ENCODE measurements at regions not wholly inside any gene's neighbourhood (a gene's known extent, or its start where the extent isn't known, plus 50 kb on each side); places are given as distances from the start of the nearest gene placed in this dataset.

DNA sequence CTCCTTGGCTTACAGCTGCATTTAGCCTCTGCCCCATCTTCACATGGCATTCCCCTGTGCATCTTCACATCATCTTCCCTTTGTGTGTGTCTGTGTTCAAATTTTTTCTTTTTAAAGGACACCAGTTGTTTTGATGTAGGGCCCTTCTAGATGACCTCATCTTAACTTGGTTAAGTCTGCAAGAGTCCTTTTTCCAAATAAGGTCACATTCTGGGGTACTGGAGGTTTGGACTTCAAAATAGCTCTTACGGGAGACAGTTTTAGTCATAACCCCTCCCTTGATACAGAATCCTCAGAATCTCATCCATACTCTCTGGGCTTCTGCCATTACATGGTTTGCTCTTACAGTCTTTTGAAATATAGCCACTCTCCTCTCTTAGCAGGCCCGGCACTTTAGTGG lies 231.5 kb upstream of the ATP6AP2 start:
- Mint-ChIP-seq H3K4me1 (ENCODE audit: low read depth) (no peaks in the 10 kb centered on the region), H3K27me3 (ENCODE audit: low read depth) (no peaks in the 10 kb centered on the region), H3K9me3 (ENCODE audit: low read depth) (peaks cover 35% of the 10 kb centered on the region), H3K4me3 (ENCODE audit: unreplicated experiment) (no peak overlapping the region), H3K27ac (ENCODE audit: unreplicated experiment) (no peak overlapping the region), H3K36me3 (ENCODE audit: low read depth) (no peaks in the 10 kb centered on the region)
- DNase-seq (ENCODE audit: low spot score): no peak
- TF ChIP-seq, protein P1, sequence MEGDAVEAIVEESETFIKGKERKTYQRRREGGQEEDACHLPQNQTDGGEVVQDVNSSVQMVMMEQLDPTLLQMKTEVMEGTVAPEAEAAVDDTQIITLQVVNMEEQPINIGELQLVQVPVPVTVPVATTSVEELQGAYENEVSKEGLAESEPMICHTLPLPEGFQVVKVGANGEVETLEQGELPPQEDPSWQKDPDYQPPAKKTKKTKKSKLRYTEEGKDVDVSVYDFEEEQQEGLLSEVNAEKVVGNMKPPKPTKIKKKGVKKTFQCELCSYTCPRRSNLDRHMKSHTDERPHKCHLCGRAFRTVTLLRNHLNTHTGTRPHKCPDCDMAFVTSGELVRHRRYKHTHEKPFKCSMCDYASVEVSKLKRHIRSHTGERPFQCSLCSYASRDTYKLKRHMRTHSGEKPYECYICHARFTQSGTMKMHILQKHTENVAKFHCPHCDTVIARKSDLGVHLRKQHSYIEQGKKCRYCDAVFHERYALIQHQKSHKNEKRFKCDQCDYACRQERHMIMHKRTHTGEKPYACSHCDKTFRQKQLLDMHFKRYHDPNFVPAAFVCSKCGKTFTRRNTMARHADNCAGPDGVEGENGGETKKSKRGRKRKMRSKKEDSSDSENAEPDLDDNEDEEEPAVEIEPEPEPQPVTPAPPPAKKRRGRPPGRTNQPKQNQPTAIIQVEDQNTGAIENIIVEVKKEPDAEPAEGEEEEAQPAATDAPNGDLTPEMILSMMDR (IDR thresholded peaks at IDR 0.05): no peak

DNA sequence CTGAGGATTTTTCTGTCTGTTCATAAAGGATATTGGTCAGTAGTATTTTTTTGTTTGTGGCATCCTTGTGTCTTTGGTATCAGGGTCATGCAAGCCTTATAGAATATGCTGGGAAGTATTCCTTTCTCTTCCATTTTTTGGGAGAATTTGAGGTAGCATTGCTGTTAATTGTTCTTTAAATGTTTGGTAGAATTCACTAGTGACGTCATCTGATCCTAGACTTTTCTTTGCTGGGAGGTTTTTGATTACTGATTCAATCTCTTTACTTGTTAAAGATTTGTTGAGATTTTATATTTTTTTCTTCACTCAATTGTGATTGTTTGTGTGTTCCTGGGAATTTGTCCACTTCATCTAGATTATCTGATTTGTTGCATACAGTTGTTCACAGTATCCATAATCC lies 234.4 kb upstream of the ATP6AP2 start:
- peaks cover 37% of the 10 kb centered on the region for H3K9me3 Mint-ChIP-seq (ENCODE audit: low read depth)
- H3K36me3 Mint-ChIP-seq (ENCODE audit: low read depth): no peaks in the 10 kb centered on the region
- no peak overlapping the region for H3K4me3 Mint-ChIP-seq (ENCODE audit: unreplicated experiment)
- no peak overlapping the region for H3K27ac Mint-ChIP-seq (ENCODE audit: unreplicated experiment)
- no peak for DNase-seq (ENCODE audit: low spot score)
- H3K4me1 Mint-ChIP-seq (ENCODE audit: low read depth): no peaks in the 10 kb centered on the region
- TF ChIP-seq, protein P1 (IDR thresholded peaks at IDR 0.05): no peak
- H3K27me3 Mint-ChIP-seq (ENCODE audit: low read depth): no peaks in the 10 kb centered on the region

DNA sequence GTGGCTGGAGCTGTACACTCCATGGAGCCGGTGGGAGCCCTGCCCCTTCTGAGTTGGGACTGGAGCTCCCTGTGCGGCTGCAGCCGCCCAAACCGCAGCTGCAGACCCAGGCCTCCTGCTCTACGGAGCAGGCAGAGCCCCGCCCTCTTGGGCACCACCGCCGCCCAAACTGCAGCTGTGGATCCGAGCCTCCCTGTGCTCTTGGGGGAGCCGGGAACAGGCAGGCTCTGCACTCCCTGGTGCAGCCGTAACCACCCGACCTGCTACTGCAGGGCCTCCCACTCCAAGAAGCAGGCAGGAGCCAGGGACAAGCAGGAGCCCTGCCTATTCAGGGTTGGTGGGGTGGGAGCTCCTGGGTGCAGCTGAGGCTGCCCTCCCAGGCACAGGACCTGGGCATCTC lies 237.5 kb upstream of the ATP6AP2 start:
- H3K4me3 Mint-ChIP-seq (ENCODE audit: unreplicated experiment): no peak overlapping the region
- H3K27ac Mint-ChIP-seq (ENCODE audit: unreplicated experiment): no peak overlapping the region
- no peaks in the 10 kb centered on the region for H3K36me3 Mint-ChIP-seq (ENCODE audit: low read depth)
- H3K4me1 Mint-ChIP-seq (ENCODE audit: low read depth): no peaks in the 10 kb centered on the region
- H3K9me3 Mint-ChIP-seq (ENCODE audit: low read depth): peaks cover 36% of the 10 kb centered on the region
- no peaks in the 10 kb centered on the region for H3K27me3 Mint-ChIP-seq (ENCODE audit: low read depth)
- TF ChIP-seq, protein P1 (IDR thresholded peaks at IDR 0.05): no peak
- no peak for DNase-seq (ENCODE audit: low spot score)

DNA sequence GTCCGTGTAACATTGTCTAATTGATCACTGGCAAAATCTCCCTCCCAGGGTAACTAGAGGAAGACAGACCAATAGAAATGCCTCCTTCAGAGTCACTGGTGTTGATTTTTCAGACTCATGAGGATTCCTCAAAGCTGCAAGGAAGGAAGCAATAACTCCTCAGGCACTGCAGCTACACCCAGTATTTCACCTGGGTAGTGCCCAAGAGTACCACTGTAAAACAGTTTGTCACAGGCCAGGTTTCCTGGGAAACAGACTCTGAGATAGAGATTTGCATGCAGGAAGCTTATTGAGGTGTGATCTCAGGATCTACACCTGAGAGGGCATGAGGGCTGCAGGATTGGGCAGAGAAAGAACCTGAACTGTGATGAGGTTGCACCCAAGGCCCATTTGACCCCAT lies 240.7 kb upstream of the ATP6AP2 start:
- Mint-ChIP-seq H3K27ac (ENCODE audit: unreplicated experiment) (no peak overlapping the region), H3K36me3 (ENCODE audit: low read depth) (no peaks in the 10 kb centered on the region), H3K9me3 (ENCODE audit: low read depth) (peaks cover 17% of the 10 kb centered on the region), H3K27me3 (ENCODE audit: low read depth) (no peaks in the 10 kb centered on the region), H3K4me3 (ENCODE audit: unreplicated experiment) (no peak overlapping the region), H3K4me1 (ENCODE audit: low read depth) (no peaks in the 10 kb centered on the region)
- DNase-seq (ENCODE audit: low spot score): no peak
- TF ChIP-seq, protein P1 (IDR thresholded peaks at IDR 0.05): no peak

DNA sequence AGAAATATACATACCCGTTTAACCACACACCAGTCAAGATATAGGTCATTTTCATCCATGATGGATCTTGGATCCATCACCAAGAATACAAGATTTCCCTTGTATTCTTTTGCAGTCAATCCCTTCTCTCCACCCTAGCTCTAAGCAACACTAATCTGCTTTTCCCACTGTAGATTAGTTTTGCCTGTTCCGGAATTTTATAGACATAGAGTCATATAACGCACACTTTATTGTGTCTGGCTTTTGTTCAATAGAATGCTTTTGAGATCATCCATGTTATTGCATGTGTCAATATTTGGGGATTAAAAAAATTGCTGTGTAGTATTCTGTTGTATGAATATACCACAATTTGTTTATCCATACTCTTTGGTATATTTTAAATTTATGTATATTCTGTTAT lies 235.6 kb upstream of the BCOR start:
- DNase-seq (ENCODE audit: low spot score): no peak
- Mint-ChIP-seq H3K4me3 (ENCODE audit: unreplicated experiment) (no peak overlapping the region), H3K27ac (ENCODE audit: unreplicated experiment) (no peak overlapping the region), H3K4me1 (ENCODE audit: low read depth) (no peaks in the 10 kb centered on the region), H3K27me3 (ENCODE audit: low read depth) (peaks cover 1% of the 10 kb centered on the region), H3K36me3 (ENCODE audit: low read depth) (peaks cover 4% of the 10 kb centered on the region), H3K9me3 (ENCODE audit: low read depth) (peaks cover 17% of the 10 kb centered on the region)
- TF ChIP-seq, protein P1 (IDR thresholded peaks at IDR 0.05): no peak
